ENCODE measurements at regions not wholly inside any gene's neighbourhood (a gene's known extent, or its start where the extent isn't known, plus 50 kb on each side); places are given as distances from the start of the nearest gene placed in this dataset.
A peak's percentile ranks its signal among the peaks of the same experiment; 100 is the strongest.

GRCh38 chr4:93888308-93888707 is 59.8 kb downstream of the ATOH1 start:
- no peaks in the 10 kb centered on the region for H3K27me3 ChIP-seq
- no peak for DNase-seq (ENCODE audit: low spot score in 2 of 2)
- H3K4me3 ChIP-seq, result no peak overlapping the region
- no peaks in the 10 kb centered on the region for H3K36me3 ChIP-seq
- no peak overlapping the region for H3K27ac ChIP-seq
- no peaks in the 10 kb centered on the region for H3K9me3 ChIP-seq
- TF ChIP-seq POLR2AphosphoS5 (IDR thresholded peaks at IDR 0.05), result no peak
- no peak for TF ChIP-seq EP300 (IDR thresholded peaks at IDR 0.05)
- TF ChIP-seq POLR2A (IDR thresholded peaks at IDR 0.05), result no peak
- no peak for TF ChIP-seq CTCF (IDR thresholded peaks at IDR 0.05)
- H3K4me1 ChIP-seq, result no peaks in the 10 kb centered on the region

- no peak overlapping the region for H3K4me3 ChIP-seq
- H3K36me3 ChIP-seq, result no peaks in the 10 kb centered on the region
- DNase-seq (ENCODE audit: low spot score in 2 of 2), result no peak
- H3K27ac ChIP-seq, result no peak overlapping the region
- H3K4me1 ChIP-seq, result no peaks in the 10 kb centered on the region
- H3K9me3 ChIP-seq, result no peaks in the 10 kb centered on the region
- H3K27me3 ChIP-seq, result no peaks in the 10 kb centered on the region
- TF ChIP-seq EP300 (IDR thresholded peaks at IDR 0.05), result no peak
Measured at GRCh38 chr4:93888768-93889167, 60.2 kb downstream of the ATOH1 start.

GRCh38 chr4:93891244-93891643 is 62.7 kb downstream of the ATOH1 start:
- TF ChIP-seq CTCF (IDR thresholded peaks at IDR 0.05) (no peak), POLR2AphosphoS5 (IDR thresholded peaks at IDR 0.05) (no peak), POLR2A (IDR thresholded peaks at IDR 0.05) (no peak), EP300 (IDR thresholded peaks at IDR 0.05) (no peak)
- WGBS, result 71% methylated on average over 2 of the region's 2 CpGs
- H3K9me3 ChIP-seq, result no peaks in the 10 kb centered on the region
- H3K27me3 ChIP-seq, result no peaks in the 10 kb centered on the region
- no peaks in the 10 kb centered on the region for H3K36me3 ChIP-seq
- H3K4me1 ChIP-seq, result no peaks in the 10 kb centered on the region
- no peak overlapping the region for H3K4me3 ChIP-seq
- no peak for DNase-seq (ENCODE audit: low spot score in 2 of 2)
- no peak overlapping the region for H3K27ac ChIP-seq

GRCh38 chr4:93894995-93895394 is 66.4 kb downstream of the ATOH1 start:
- TF ChIP-seq CTCF (IDR thresholded peaks at IDR 0.05) (no peak), EP300 (IDR thresholded peaks at IDR 0.05) (no peak), POLR2A (IDR thresholded peaks at IDR 0.05) (no peak), POLR2AphosphoS5 (IDR thresholded peaks at IDR 0.05) (no peak)
- H3K36me3 ChIP-seq, result no peaks in the 10 kb centered on the region

GRCh38 chr4:93896516-93896915 is 68.0 kb downstream of the ATOH1 start:
- no peak for DNase-seq (ENCODE audit: low spot score in 2 of 2)
- H3K9me3 ChIP-seq, result no peaks in the 10 kb centered on the region
- H3K27me3 ChIP-seq, result no peaks in the 10 kb centered on the region
- TF ChIP-seq POLR2A (IDR thresholded peaks at IDR 0.05) (no peak), EP300 (IDR thresholded peaks at IDR 0.05) (no peak), POLR2AphosphoS5 (IDR thresholded peaks at IDR 0.05) (no peak), CTCF (IDR thresholded peaks at IDR 0.05) (no peak)
- no peak overlapping the region for H3K4me3 ChIP-seq
- H3K27ac ChIP-seq, result no peak overlapping the region
- WGBS, result 26% methylated on average over 1 of the region's 1 CpG
- no peaks in the 10 kb centered on the region for H3K36me3 ChIP-seq
- no peaks in the 10 kb centered on the region for H3K4me1 ChIP-seq

More at GRCh38 chr4:93894995-93895394, 66.4 kb downstream of the ATOH1 start:
- Histone ChIP-seq H3K9me3 (no peaks in the 10 kb centered on the region), H3K4me3 (no peak overlapping the region), H3K27ac (no peak overlapping the region), H3K27me3 (no peaks in the 10 kb centered on the region), H3K4me1 (no peaks in the 10 kb centered on the region)
- WGBS, result 60% methylated on average over 2 of the region's 2 CpGs
- DNase-seq (ENCODE audit: low spot score in 2 of 2), result no peak

GRCh38 chr4:93897559-93897958 is 69.0 kb downstream of the ATOH1 start:
- H3K27me3 ChIP-seq, result no peaks in the 10 kb centered on the region
- H3K4me1 ChIP-seq, result no peaks in the 10 kb centered on the region
- H3K27ac ChIP-seq, result no peak overlapping the region
- TF ChIP-seq CTCF (IDR thresholded peaks at IDR 0.05) (peak in 1 of 2 donors; percentile 9), EP300 (IDR thresholded peaks at IDR 0.05) (no peak), POLR2AphosphoS5 (IDR thresholded peaks at IDR 0.05) (no peak)
- H3K9me3 ChIP-seq, result no peaks in the 10 kb centered on the region
- no peaks in the 10 kb centered on the region for H3K36me3 ChIP-seq
- 51% methylated on average over 1 of the region's 1 CpG for WGBS
- no peak for DNase-seq (ENCODE audit: low spot score in 2 of 2)
- no peak overlapping the region for H3K4me3 ChIP-seq

Data from suprapubic skin (tissue), 4 donors.